ENCODE measurements at regions not wholly inside any gene's neighbourhood (a gene's known extent, or its start where the extent isn't known, plus 50 kb on each side); places are given as distances from the start of the nearest gene placed in this dataset.

GRCh38 chr13:50596776-50597203 is 246.7 kb downstream of the DLEU7 start:
- TF ChIP-seq EZH2phosphoT487 (IDR thresholded peaks at IDR 0.05; ENCODE audit: insufficient read depth, low read depth), result no peak
- TF ChIP-seq EZH2 (IDR thresholded peaks at IDR 0.05; ENCODE audit: insufficient read depth, poor library complexity, severe bottlenecking), result no peak

Data from GM23248 (cell line).